ENCODE measurements at regions not wholly inside any gene's neighbourhood (a gene's known extent, or its start where the extent isn't known, plus 50 kb on each side); places are given as distances from the start of the nearest gene placed in this dataset.

GRCh38 chr4:127383666-127384065 lies 249.1 kb upstream of the INTU start:
- Histone ChIP-seq H3K4me3 (ENCODE audit: low read depth in 1 of 2, low read length in 2 of 2) (no peak overlapping the region), H4K20me1 (ENCODE audit: insufficient read depth, low read length) (no peaks in the 10 kb centered on the region), H3K27me3 (ENCODE audit: insufficient read depth, low read length, poor library complexity) (no peaks in the 10 kb centered on the region), H3K9me3 (ENCODE audit: insufficient read depth, low read length, severe bottlenecking) (no peaks in the 10 kb centered on the region), H2AFZ (ENCODE audit: low read depth, low read length) (no peak overlapping the region), H3K36me3 (ENCODE audit: insufficient read depth, low read length) (no peaks in the 10 kb centered on the region), H3K27ac (ENCODE audit: low read length) (no peak overlapping the region), H3K79me2 (ENCODE audit: insufficient read depth, low read length) (no peaks in the 10 kb centered on the region), H3K9ac (ENCODE audit: low read depth, low read length) (no peak overlapping the region), H3K4me2 (ENCODE audit: insufficient read depth, low read length) (no peak overlapping the region), H3K4me1 (ENCODE audit: insufficient read depth, low read length) (no peaks in the 10 kb centered on the region)
- DNase-seq (no peak), ATAC-seq (ENCODE audit: insufficient read depth, low read depth) (no peak)
- no peak for TF ChIP-seq EZH2 (IDR thresholded peaks at IDR 0.05; ENCODE audit: borderline replicate concordance, low read depth, low read length, severe bottlenecking)
- no peak for TF ChIP-seq CTCF (IDR thresholded peaks at IDR 0.05; ENCODE audit: borderline replicate concordance, extremely low read depth, low read length, poor library complexity, severe bottlenecking)

GRCh38 chr4:127394516-127394915 lies 238.2 kb upstream of the INTU start:
- Histone ChIP-seq H3K9me3 (ENCODE audit: insufficient read depth, low read length, severe bottlenecking) (no peaks in the 10 kb centered on the region), H3K27me3 (ENCODE audit: insufficient read depth, low read length, poor library complexity) (no peaks in the 10 kb centered on the region), H3K79me2 (ENCODE audit: insufficient read depth, low read length) (no peaks in the 10 kb centered on the region), H2AFZ (ENCODE audit: low read depth, low read length) (no peak overlapping the region), H3K36me3 (ENCODE audit: insufficient read depth, low read length) (no peaks in the 10 kb centered on the region), H3K4me1 (ENCODE audit: insufficient read depth, low read length) (no peaks in the 10 kb centered on the region), H3K4me3 (ENCODE audit: low read depth in 1 of 2, low read length in 2 of 2) (no peak overlapping the region), H4K20me1 (ENCODE audit: insufficient read depth, low read length) (no peaks in the 10 kb centered on the region), H3K9ac (ENCODE audit: low read depth, low read length) (no peak overlapping the region), H3K27ac (ENCODE audit: low read length) (no peak overlapping the region), H3K4me2 (ENCODE audit: insufficient read depth, low read length) (no peak overlapping the region)
- DNase-seq = no peak
- no peak for ATAC-seq (ENCODE audit: insufficient read depth, low read depth)
- TF ChIP-seq EZH2 (IDR thresholded peaks at IDR 0.05; ENCODE audit: borderline replicate concordance, low read depth, low read length, severe bottlenecking) = no peak
- no peak for TF ChIP-seq CTCF (IDR thresholded peaks at IDR 0.05; ENCODE audit: borderline replicate concordance, extremely low read depth, low read length, poor library complexity, severe bottlenecking)

- no peak overlapping the region for H2AFZ ChIP-seq (ENCODE audit: low read depth, low read length)
- H3K4me2 ChIP-seq (ENCODE audit: insufficient read depth, low read length) = no peak overlapping the region
- H3K4me1 ChIP-seq (ENCODE audit: insufficient read depth, low read length) = no peaks in the 10 kb centered on the region
- TF ChIP-seq CTCF (IDR thresholded peaks at IDR 0.05; ENCODE audit: borderline replicate concordance, extremely low read depth, low read length, poor library complexity, severe bottlenecking) (no peak), EZH2 (IDR thresholded peaks at IDR 0.05; ENCODE audit: borderline replicate concordance, low read depth, low read length, severe bottlenecking) (no peak)
- H4K20me1 ChIP-seq (ENCODE audit: insufficient read depth, low read length) = no peaks in the 10 kb centered on the region
- no peaks in the 10 kb centered on the region for H3K27me3 ChIP-seq (ENCODE audit: insufficient read depth, low read length, poor library complexity)
- H3K36me3 ChIP-seq (ENCODE audit: insufficient read depth, low read length) = no peaks in the 10 kb centered on the region
- ATAC-seq (ENCODE audit: insufficient read depth, low read depth) = no peak
- H3K4me3 ChIP-seq (ENCODE audit: low read depth in 1 of 2, low read length in 2 of 2) = no peak overlapping the region
- H3K9me3 ChIP-seq (ENCODE audit: insufficient read depth, low read length, severe bottlenecking) = no peaks in the 10 kb centered on the region
- no peaks in the 10 kb centered on the region for H3K79me2 ChIP-seq (ENCODE audit: insufficient read depth, low read length)
- H3K9ac ChIP-seq (ENCODE audit: low read depth, low read length) = no peak overlapping the region
- DNase-seq = no peak
- no peak overlapping the region for H3K27ac ChIP-seq (ENCODE audit: low read length)
Measured at GRCh38 chr4:127400276-127400675, 232.5 kb upstream of the INTU start.
